WTC11 (cell line): ENCODE measurements at regions not wholly inside any gene's neighbourhood (a gene's known extent, or its start where the extent isn't known, plus 50 kb on each side); places are given as distances from the start of the nearest gene placed in this dataset.

Source experiments
- ATAC-seq: fragments of 200-7000 bp; cut with Tn5 transposase; 2 replicates; pipeline ENCODE4 v1.10.0; 2021; ENCODE audit warnings: mild to moderate bottlenecking, moderate library complexity
- CTCF ChIA-PET: fragments of 300-600 bp; sonication (Branson Sonifier 250); formaldehyde crosslinking; loops from one replicate; lab custom pipeline; 2021; ENCODE audit warnings: antibody characterized with exemption; lab: Charles Lee
- POLR2A ChIA-PET: fragments of 350-600 bp; sonication (Branson Sonifier 250); formaldehyde crosslinking; loops from one replicate; lab custom pipeline; 2021; ENCODE audit warnings: antibody characterized with exemption; lab: Charles Lee
- DNase-seq: peaks from one replicate; pipeline ENCODE4 v3.0.0; 2021; ENCODE audit warnings: low spot score
- H3K27ac Mint-ChIP-seq: 2 replicates; pipeline ENCODE4 v1.8.0; 2021; ENCODE audit warnings: mixed read lengths
- H3K27me3 Mint-ChIP-seq: 2 replicates; pipeline ENCODE4 v1.8.0; 2021; ENCODE audit warnings: low read depth, mild to moderate bottlenecking, moderate library complexity, mixed read lengths
- H3K36me3 Mint-ChIP-seq: 2 replicates; pipeline ENCODE4 v1.8.0; 2021; ENCODE audit warnings: mixed read lengths
- H3K4me1 Mint-ChIP-seq: 2 replicates; pipeline ENCODE4 v1.8.0; 2022; ENCODE audit warnings: mixed read lengths
- H3K4me3 Mint-ChIP-seq: 2 replicates; pipeline ENCODE4 v1.8.0; 2021; ENCODE audit warnings: mild to moderate bottlenecking, moderate library complexity, mixed read lengths
- H3K9me3 Mint-ChIP-seq: 2 replicates; pipeline ENCODE4 v1.8.0; 2021; ENCODE audit warnings: mixed read lengths
- ATF1 ChIP-seq: sonication (generic); formaldehyde crosslinking; IDR thresholded peaks from 2 replicates; pipeline ENCODE4 v1.8.1; 2023; ENCODE audit warnings: mild to moderate bottlenecking, moderate library complexity, missing genetic modification reagents
- CREM ChIP-seq: sonication (generic); formaldehyde crosslinking; IDR thresholded peaks from 2 replicates; pipeline ENCODE4 v1.8.1; 2022; ENCODE audit warnings: mild to moderate bottlenecking, missing genetic modification reagents, moderate library complexity
- ELF4 ChIP-seq: sonication (generic); formaldehyde crosslinking; IDR thresholded peaks from 2 replicates; pipeline ENCODE4 v1.8.1; 2022; ENCODE audit warnings: low read depth, mild to moderate bottlenecking, moderate library complexity, missing genetic modification reagents
- EMX1 ChIP-seq: fragments of 250-450 bp; sonication (Bioruptor Pico); IDR thresholded peaks from 2 replicates; pipeline ENCODE4 v1.8.0; 2021; ENCODE audit warnings: mild to moderate bottlenecking
- ERG ChIP-seq: fragments of 250-450 bp; sonication (Bioruptor Pico); IDR thresholded peaks from 2 replicates; pipeline ENCODE4 v1.8.0; 2021; ENCODE audit warnings: mild to moderate bottlenecking
- FOXK1 ChIP-seq: sonication (generic); formaldehyde crosslinking; IDR thresholded peaks from 2 replicates; pipeline ENCODE4 v1.8.0; 2022; ENCODE audit warnings: mild to moderate bottlenecking, moderate library complexity, missing genetic modification reagents
- HMGXB4 ChIP-seq: sonication (generic); formaldehyde crosslinking; IDR thresholded peaks from 2 replicates; pipeline ENCODE4 v1.8.1; 2023; ENCODE audit warnings: mild to moderate bottlenecking, moderate library complexity, missing genetic modification reagents
- IRF2 ChIP-seq: sonication (generic); formaldehyde crosslinking; IDR thresholded peaks from 2 replicates; pipeline ENCODE4 v1.8.0; 2022; ENCODE audit warnings: low read depth, missing genetic modification reagents, borderline replicate concordance
- MXD4 ChIP-seq: fragments of 250-450 bp; sonication (Bioruptor Pico); IDR thresholded peaks from 2 replicates; pipeline ENCODE4 v1.8.0; 2021; ENCODE audit warnings: mild to moderate bottlenecking, moderate library complexity, borderline replicate concordance
- NFATC4 ChIP-seq: fragments of 250-450 bp; sonication (Bioruptor Pico); IDR thresholded peaks from 2 replicates; pipeline ENCODE4 v1.9.0; 2021; ENCODE audit warnings: mild to moderate bottlenecking
- NFYB ChIP-seq: sonication (generic); formaldehyde crosslinking; conservative IDR thresholded peaks from 2 replicates; pipeline ENCODE4 v1.8.0; 2022; ENCODE audit warnings: low read depth, missing genetic modification reagents
- OVOL2 ChIP-seq: fragments of 250-450 bp; sonication (Bioruptor Pico); IDR thresholded peaks from 2 replicates; pipeline ENCODE4 v1.9.0; 2021; ENCODE audit warnings: mild to moderate bottlenecking, borderline replicate concordance
- PREB ChIP-seq: sonication (generic); formaldehyde crosslinking; IDR thresholded peaks from 2 replicates; pipeline ENCODE4 v1.8.1; 2022; ENCODE audit warnings: mild to moderate bottlenecking, missing genetic modification reagents, moderate library complexity, borderline replicate concordance
- RORB ChIP-seq: fragments of 250-450 bp; sonication (Bioruptor Pico); IDR thresholded peaks from 2 replicates; pipeline ENCODE4 v1.9.0; 2021; ENCODE audit warnings: mild to moderate bottlenecking
- STAT6 ChIP-seq: sonication (generic); formaldehyde crosslinking; conservative IDR thresholded peaks from 2 replicates; pipeline ENCODE4 v1.8.1; 2023; ENCODE audit warnings: mild to moderate bottlenecking, low read depth, missing genetic modification reagents, moderate library complexity
- TCF7 ChIP-seq: sonication (generic); formaldehyde crosslinking; IDR thresholded peaks from 2 replicates; pipeline ENCODE4 v1.8.0; 2022; ENCODE audit warnings: mild to moderate bottlenecking, low read depth, missing genetic modification reagents, moderate library complexity
- ZBTB21 ChIP-seq: sonication (generic); formaldehyde crosslinking; IDR thresholded peaks from 2 replicates; pipeline ENCODE4 v1.8.1; 2023; ENCODE audit warnings: mild to moderate bottlenecking, missing genetic modification reagents, borderline replicate concordance
- ZMAT4 ChIP-seq: fragments of 250-450 bp; sonication (Bioruptor Pico); IDR thresholded peaks from 2 replicates; pipeline ENCODE4 v1.9.0; 2021; ENCODE audit warnings: mild to moderate bottlenecking
- ZNF121 ChIP-seq: sonication (generic); formaldehyde crosslinking; IDR thresholded peaks from 2 replicates; pipeline ENCODE4 v1.8.0; 2023; ENCODE audit warnings: missing genetic modification reagents
- ZNF263 ChIP-seq: sonication (generic); formaldehyde crosslinking; IDR thresholded peaks from 2 replicates; pipeline ENCODE4 v1.8.1; 2022; ENCODE audit warnings: low read depth, mild to moderate bottlenecking, moderate library complexity, missing genetic modification reagents
- ZNF281 ChIP-seq: sonication (generic); formaldehyde crosslinking; IDR thresholded peaks from 2 replicates; pipeline ENCODE4 v1.8.0; 2023; ENCODE audit warnings: mild to moderate bottlenecking, missing genetic modification reagents
- ZNF416 ChIP-seq: fragments of 250-450 bp; sonication (Bioruptor Pico); IDR thresholded peaks from 2 replicates; pipeline ENCODE4 v1.9.0; 2021; ENCODE audit warnings: mild to moderate bottlenecking, inconsistent platforms
- ZNF425 ChIP-seq: fragments of 250-450 bp; sonication (Bioruptor Pico); conservative IDR thresholded peaks from 2 replicates; pipeline ENCODE4 v1.9.0; 2021; ENCODE audit warnings: mild to moderate bottlenecking

GRCh38 chr12:53811606-53812005, 59.8 kb upstream of the CISTR start (continued):
- TF ChIP-seq HMGXB4 (CRISPR knock-in tag) (no peak), ZNF281 (no peak), ERG (CRISPR knock-in tag) (no peak), EMX1 (CRISPR knock-in tag) (no peak), IRF2 (no peak), ZNF263 (CRISPR knock-in tag) (no peak), ZNF416 (no peak), RORB (CRISPR knock-in tag) (no peak), ZNF425 (CRISPR knock-in tag) (no peak), FOXK1 (no peak), ZMAT4 (no peak), TCF7 (CRISPR knock-in tag) (no peak)

GRCh38 chr12:53816360-53817020, 64.7 kb upstream of the CISTR start:
- ChIA-PET CTCF (interaction anchor here (1.5 kb wide), 1 partner anchor 13 kb away, joined by 4 read pairs; no protein-coding TSS in a partner anchor), POLR2A (no interaction called here)
- ATAC-seq (no peak), DNase-seq (no peak)
- H3K9me3 Mint-ChIP-seq: no peaks in the 10 kb centered on the region
- H3K27ac Mint-ChIP-seq: no peak overlapping the region
- H3K4me3 Mint-ChIP-seq: no peak overlapping the region
- H3K36me3 Mint-ChIP-seq: no peaks in the 10 kb centered on the region
- H3K4me1 Mint-ChIP-seq: no peaks in the 10 kb centered on the region
- peaks cover 27% of the 10 kb centered on the region for H3K27me3 Mint-ChIP-seq
- no peak for TF ChIP-seq NFYB (CRISPR knock-in tag)
- TF ChIP-seq PREB (CRISPR knock-in tag): no peak
- no peak for TF ChIP-seq MXD4
- TF ChIP-seq ELF4 (CRISPR knock-in tag): no peak
- TF ChIP-seq ZNF121 (CRISPR knock-in tag): no peak
- TF ChIP-seq ATF1 (CRISPR knock-in tag): no peak
- no peak for TF ChIP-seq OVOL2 (CRISPR knock-in tag)
- no peak for TF ChIP-seq NFATC4 (CRISPR knock-in tag)
- TF ChIP-seq STAT6: no peak
- TF ChIP-seq CREM (CRISPR knock-in tag): no peak
- TF ChIP-seq ZNF425 (CRISPR knock-in tag): no peak
- no peak for TF ChIP-seq ZBTB21 (CRISPR knock-in tag)
